Inferior parietal cortex (tissue), 1 donor: ENCODE measurements at regions not wholly inside any gene's neighbourhood (a gene's known extent, or its start where the extent isn't known, plus 50 kb on each side); places are given as distances from the start of the nearest gene placed in this dataset.

Source experiments
- DNase-seq: peaks from one replicate; pipeline ENCODE4 v3.0.0-alpha.2; 2016; ENCODE audit errors: extremely low spot score

GRCh38 chr2:217444932-217445331, 557.9 kb downstream of the TNS1 start:
- DNase-seq, result no peak

- no peak for DNase-seq
These were observed 558.3 kb downstream of the TNS1 start for GRCh38 chr2:217444509-217444908.

GRCh38 chr2:217443601-217444000, 559.2 kb downstream of the TNS1 start:
- no peak for DNase-seq

GRCh38 chr2:217440000-217440399, 562.8 kb downstream of the TNS1 start:
- no peak for DNase-seq

- DNase-seq, result no peak
These were observed 564.0 kb downstream of the TNS1 start for GRCh38 chr2:217438821-217439220.

- no peak for DNase-seq
These were observed 564.7 kb downstream of the TNS1 start for GRCh38 chr2:217438136-217438535.

GRCh38 chr2:217437290-217437870, 565.4 kb downstream of the TNS1 start:
- DNase-seq, result no peak

GRCh38 chr2:217436386-217436785, 566.4 kb downstream of the TNS1 start:
- no peak for DNase-seq

GRCh38 chr2:217434180-217434975, 568.4 kb downstream of the TNS1 start:
- DNase-seq, result peak; percentile 88

- DNase-seq, result no peak
These were observed 569.3 kb downstream of the TNS1 start for GRCh38 chr2:217433522-217433921.

GRCh38 chr2:217431577-217432269, 571.1 kb downstream of the TNS1 start:
- no peak for DNase-seq

- DNase-seq, result no peak
These were observed 571.2 kb upstream of the TNP1 start for GRCh38 chr2:217430916-217431576.

GRCh38 chr2:217429981-217430500, 570.2 kb upstream of the TNP1 start:
- DNase-seq, result no peak

- no peak for DNase-seq
These were observed 562.0 kb upstream of the TNP1 start for GRCh38 chr2:217421834-217422233.

- DNase-seq, result no peak
These were observed 561.0 kb upstream of the TNP1 start for GRCh38 chr2:217420854-217421253.

GRCh38 chr2:217419055-217419671, 559.3 kb upstream of the TNP1 start:
- DNase-seq, result no peak

- DNase-seq, result no peak
These were observed 558.7 kb upstream of the TNP1 start for GRCh38 chr2:217418544-217418943.

- DNase-seq, result no peak
These were observed 558.2 kb upstream of the TNP1 start for GRCh38 chr2:217418090-217418489.

- DNase-seq, result no peak
These were observed 557.7 kb upstream of the TNP1 start for GRCh38 chr2:217417536-217417935.

GRCh38 chr2:217415316-217415715, 555.5 kb upstream of the TNP1 start:
- DNase-seq, result no peak

- no peak for DNase-seq
These were observed 554.6 kb upstream of the TNP1 start for GRCh38 chr2:217414429-217414828.

GRCh38 chr2:217413193-217413592, 553.3 kb upstream of the TNP1 start:
- DNase-seq, result no peak
